B cell (primary cell): ENCODE measurements at regions not wholly inside any gene's neighbourhood (a gene's known extent, or its start where the extent isn't known, plus 50 kb on each side); places are given as distances from the start of the nearest gene placed in this dataset.

Source experiments
- EZH2 ChIP-seq: IDR thresholded peaks from 2 replicates; pipeline ENCODE4 v1.6.1; 2012; ENCODE audit warnings: borderline replicate concordance, low read depth, mild to moderate bottlenecking, moderate library complexity, low read length; ENCODE audit not compliant: insufficient read depth, poor library complexity, severe bottlenecking
- TF ChIP-seq, protein P1 (sequence below): fragments of 200-600 bp; IDR thresholded peaks from one replicate; pipeline ENCODE4 v1.8.0; 2022; ENCODE audit warnings: antibody characterized with exemption, mild to moderate bottlenecking

DNA sequence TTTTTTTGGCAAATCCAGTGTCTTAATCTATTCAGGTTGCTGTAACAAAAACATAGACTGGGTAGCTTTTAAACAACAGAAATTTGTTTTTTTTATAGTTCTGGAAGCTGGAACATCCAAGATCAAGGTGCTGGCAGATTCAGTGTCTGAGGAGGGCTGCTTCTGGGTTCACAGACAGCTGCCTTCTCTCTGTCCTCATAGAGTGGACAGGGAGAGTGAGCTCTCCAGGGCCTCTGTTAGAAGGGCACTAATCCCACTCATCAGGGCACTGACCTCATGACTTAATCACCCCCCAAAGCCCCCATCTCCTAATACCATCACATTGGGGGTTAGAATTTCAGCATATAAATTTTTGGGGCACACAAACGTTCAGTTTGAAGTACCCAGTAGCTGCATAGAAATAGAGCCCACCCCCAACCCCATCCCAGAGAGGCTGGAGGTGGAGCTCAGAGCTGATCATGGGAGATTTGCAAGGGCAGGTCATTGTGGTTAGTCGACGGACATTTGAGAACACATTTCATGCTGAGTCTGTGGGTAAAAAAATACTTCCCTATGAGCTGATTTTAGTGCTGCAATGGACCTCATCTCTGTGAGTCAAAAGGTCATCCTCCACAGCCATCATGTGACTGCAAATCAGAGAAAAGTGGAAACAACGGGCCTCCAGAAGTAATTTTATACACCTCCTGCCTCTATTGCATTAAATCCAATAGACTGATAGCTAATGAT, 203.1 kb upstream of the CADM1 start:
- TF ChIP-seq, protein P1, sequence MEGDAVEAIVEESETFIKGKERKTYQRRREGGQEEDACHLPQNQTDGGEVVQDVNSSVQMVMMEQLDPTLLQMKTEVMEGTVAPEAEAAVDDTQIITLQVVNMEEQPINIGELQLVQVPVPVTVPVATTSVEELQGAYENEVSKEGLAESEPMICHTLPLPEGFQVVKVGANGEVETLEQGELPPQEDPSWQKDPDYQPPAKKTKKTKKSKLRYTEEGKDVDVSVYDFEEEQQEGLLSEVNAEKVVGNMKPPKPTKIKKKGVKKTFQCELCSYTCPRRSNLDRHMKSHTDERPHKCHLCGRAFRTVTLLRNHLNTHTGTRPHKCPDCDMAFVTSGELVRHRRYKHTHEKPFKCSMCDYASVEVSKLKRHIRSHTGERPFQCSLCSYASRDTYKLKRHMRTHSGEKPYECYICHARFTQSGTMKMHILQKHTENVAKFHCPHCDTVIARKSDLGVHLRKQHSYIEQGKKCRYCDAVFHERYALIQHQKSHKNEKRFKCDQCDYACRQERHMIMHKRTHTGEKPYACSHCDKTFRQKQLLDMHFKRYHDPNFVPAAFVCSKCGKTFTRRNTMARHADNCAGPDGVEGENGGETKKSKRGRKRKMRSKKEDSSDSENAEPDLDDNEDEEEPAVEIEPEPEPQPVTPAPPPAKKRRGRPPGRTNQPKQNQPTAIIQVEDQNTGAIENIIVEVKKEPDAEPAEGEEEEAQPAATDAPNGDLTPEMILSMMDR: no peak
- no peak for TF ChIP-seq EZH2
